ENCODE measurements at regions not wholly inside any gene's neighbourhood (a gene's known extent, or its start where the extent isn't known, plus 50 kb on each side); places are given as distances from the start of the nearest gene placed in this dataset.
"Not testable (repeated sequence)": the region's sequence is repeated elsewhere in the genome, so short reads cannot be mapped to it uniquely, and the experiment has no call there.

DNA sequence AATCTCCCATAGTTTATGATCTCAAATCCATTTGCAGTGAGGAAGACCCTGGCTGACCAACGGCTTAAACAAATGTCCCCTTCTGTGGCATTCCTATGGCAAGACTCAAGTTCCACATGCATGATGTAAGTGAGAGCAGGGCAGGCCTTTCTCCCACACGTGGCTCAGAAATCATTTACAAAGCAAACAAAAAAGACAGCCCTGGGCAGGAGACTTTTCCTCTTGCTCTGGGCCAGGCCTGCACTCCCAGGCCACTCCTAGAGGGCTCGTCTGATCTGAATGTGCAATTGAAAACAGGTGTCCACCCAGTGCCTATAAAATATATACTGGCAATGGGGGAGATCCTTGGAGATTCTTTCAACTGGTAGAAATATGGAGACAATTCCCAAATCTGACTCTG is 123.1 kb downstream of the DMRT2 start:
- intact Hi-C loops (cut with micrococcal nuclease) = no loop called here
- Mint-ChIP-seq H3K9me3 (peaks cover 4% of the 10 kb centered on the region), H3K27me3 (no peaks in the 10 kb centered on the region), H3K36me3 (ENCODE audit: low read depth) (no peaks in the 10 kb centered on the region), H3K4me3 (no peak overlapping the region), H3K27ac (no peak overlapping the region), H3K4me1 (ENCODE audit: low read depth) (no peaks in the 10 kb centered on the region)

DNA sequence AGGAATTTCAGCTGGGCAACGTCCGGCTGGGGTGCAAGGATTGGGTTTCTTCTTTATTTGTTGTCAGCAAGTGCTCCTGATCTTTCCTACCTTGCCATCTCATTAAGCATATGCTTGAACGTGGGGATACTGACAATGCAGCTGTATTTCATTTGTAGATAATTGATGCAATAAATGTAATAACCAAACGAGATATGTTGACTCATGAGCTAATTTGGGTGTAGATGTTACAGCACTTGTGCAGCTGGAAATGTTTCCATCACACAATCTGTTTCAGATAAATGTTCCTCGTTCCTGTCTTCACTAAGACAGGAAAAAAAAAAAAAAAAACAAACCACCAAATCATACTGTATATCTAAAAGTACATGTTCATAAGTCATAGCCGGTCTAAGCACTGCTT is 123.8 kb downstream of the DMRT2 start:
- intact Hi-C loops (cut with micrococcal nuclease) = no loop called here
- H3K36me3 Mint-ChIP-seq (ENCODE audit: low read depth) = no peaks in the 10 kb centered on the region
- no peak overlapping the region for H3K4me3 Mint-ChIP-seq
- no peaks in the 10 kb centered on the region for H3K27me3 Mint-ChIP-seq
- no peak overlapping the region for H3K27ac Mint-ChIP-seq
- H3K9me3 Mint-ChIP-seq = peaks cover 9% of the 10 kb centered on the region
- no peaks in the 10 kb centered on the region for H3K4me1 Mint-ChIP-seq (ENCODE audit: low read depth)

DNA sequence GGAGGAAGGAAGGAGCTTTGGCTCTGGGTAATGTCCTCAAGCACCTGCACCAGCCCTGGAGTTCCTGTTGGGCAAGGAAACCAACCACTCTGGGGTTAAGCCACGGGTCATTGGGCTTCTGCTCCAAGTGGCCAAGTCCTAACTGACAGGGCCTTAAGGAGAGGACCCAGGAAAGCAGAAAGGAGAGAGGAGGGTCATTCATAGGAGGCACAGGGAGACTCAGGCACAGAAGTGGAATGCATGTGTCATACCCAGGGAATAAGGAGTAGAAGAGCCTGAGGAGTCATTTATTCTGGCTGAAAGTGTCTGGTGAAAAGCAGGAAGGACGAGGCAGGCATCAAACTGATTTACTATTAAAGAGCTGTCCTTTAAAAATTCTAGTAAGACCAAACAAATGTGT is 129.2 kb downstream of the DMRT2 start:
- H3K4me1 Mint-ChIP-seq (ENCODE audit: low read depth) = no peaks in the 10 kb centered on the region
- intact Hi-C loops (cut with micrococcal nuclease) = no loop called here
- H3K27me3 Mint-ChIP-seq = no peaks in the 10 kb centered on the region
- H3K36me3 Mint-ChIP-seq (ENCODE audit: low read depth) = no peaks in the 10 kb centered on the region
- H3K27ac Mint-ChIP-seq = no peak overlapping the region
- no peak overlapping the region for H3K4me3 Mint-ChIP-seq
- peaks cover 22% of the 10 kb centered on the region for H3K9me3 Mint-ChIP-seq

DNA sequence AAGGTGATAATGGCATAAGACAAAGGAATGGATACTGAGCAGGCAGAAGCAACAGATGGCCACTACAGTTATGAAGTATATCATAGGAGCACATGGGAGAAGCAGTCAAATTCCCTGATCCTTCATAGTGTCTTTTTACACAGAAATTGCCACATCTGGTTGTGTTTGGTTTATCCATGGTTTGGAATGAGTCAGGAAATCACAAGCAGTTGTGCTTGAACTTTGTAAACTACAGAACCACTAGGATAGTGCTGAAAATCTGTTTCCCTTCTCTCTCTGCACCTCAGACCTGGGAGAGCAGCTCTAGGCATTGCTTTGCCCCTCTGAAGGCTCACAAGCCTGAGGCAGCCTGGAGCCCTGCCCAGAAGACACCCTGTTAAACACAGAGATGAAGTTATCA is 134.0 kb downstream of the DMRT2 start:
- Mint-ChIP-seq H3K27ac (no peak overlapping the region), H3K36me3 (ENCODE audit: low read depth) (no peaks in the 10 kb centered on the region), H3K9me3 (peaks cover 35% of the 10 kb centered on the region), H3K27me3 (no peaks in the 10 kb centered on the region), H3K4me3 (no peak overlapping the region), H3K4me1 (ENCODE audit: low read depth) (no peaks in the 10 kb centered on the region)
- intact Hi-C loops (cut with micrococcal nuclease) = no loop called here

DNA sequence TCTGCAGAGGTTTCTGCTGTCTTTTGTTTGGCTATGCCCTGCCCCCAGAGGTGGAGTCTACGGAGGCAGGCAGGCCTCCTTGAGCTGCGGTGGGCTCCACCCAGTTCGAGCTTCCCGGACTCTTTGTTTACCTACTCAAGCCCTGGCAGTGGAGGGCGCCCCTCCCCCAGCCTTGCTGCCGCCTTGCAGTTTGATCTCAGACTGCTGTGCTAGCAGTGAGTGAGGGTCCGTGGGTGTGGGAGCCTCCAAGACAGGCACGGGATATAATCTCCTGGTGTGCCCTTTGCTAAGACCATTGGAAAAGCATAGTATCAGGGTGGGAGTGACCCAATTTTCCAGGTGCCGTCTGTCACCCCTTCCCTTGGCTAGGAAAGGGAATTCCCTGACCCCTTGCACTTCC is 137.0 kb downstream of the DMRT2 start:
- H3K4me3 Mint-ChIP-seq; H3K4me1 Mint-ChIP-seq (ENCODE audit: low read depth); H3K27me3 Mint-ChIP-seq; H3K27ac Mint-ChIP-seq; intact Hi-C loops (cut with micrococcal nuclease); H3K36me3 Mint-ChIP-seq (ENCODE audit: low read depth): not testable (repeated sequence)
- H3K9me3 Mint-ChIP-seq = peaks cover 35% of the 10 kb centered on the region

DNA sequence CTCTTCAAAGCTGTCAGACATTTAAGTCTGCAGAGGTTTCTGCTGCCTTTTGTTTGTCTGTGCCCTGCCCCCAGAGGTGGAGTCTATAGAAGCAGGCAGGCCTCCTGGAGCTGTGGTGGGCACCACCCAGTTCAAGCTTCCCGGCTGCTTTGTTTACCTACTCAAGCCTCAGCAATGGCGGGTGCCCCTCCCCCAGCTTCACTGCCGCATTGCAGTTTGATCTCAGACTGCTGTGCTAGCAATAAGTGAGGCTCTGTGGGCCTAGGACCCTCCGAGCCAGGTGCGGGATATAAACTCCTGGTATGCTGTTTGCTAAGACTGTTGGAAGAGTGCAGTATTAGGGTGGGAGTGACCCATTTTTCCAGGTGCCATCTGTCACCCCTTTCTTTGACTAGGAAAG is 145.5 kb downstream of the DMRT2 start:
- H3K4me1 Mint-ChIP-seq (ENCODE audit: low read depth); H3K4me3 Mint-ChIP-seq; H3K27me3 Mint-ChIP-seq; H3K36me3 Mint-ChIP-seq (ENCODE audit: low read depth); H3K27ac Mint-ChIP-seq; intact Hi-C loops (cut with micrococcal nuclease): not testable (repeated sequence)
- peaks cover 29% of the 10 kb centered on the region for H3K9me3 Mint-ChIP-seq

DNA sequence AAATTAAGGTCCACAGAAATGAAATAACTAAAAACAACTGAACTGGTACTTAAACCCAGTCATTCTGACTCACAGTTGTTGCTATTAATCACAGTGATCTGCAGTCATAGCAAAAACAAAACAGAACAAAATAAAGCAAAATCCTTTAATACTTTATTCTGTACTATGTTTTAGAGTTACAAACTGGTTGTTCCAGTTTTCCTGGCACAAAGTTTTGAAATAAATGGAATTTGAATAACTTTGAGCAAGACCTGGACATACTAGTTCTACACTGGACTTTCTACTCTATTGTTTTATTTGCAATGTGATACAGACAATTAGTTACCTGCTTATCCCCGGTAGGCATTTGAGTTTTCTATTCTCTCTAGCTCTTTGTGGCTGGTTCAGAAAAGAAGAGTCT is 147.9 kb downstream of the DMRT2 start:
- peaks cover 24% of the 10 kb centered on the region for H3K9me3 Mint-ChIP-seq
- intact Hi-C loops (cut with micrococcal nuclease) = no loop called here
- H3K27ac Mint-ChIP-seq = no peak overlapping the region
- no peak overlapping the region for H3K4me3 Mint-ChIP-seq
- H3K36me3 Mint-ChIP-seq (ENCODE audit: low read depth) = no peaks in the 10 kb centered on the region
- H3K4me1 Mint-ChIP-seq (ENCODE audit: low read depth) = no peaks in the 10 kb centered on the region
- H3K27me3 Mint-ChIP-seq = no peaks in the 10 kb centered on the region

DNA sequence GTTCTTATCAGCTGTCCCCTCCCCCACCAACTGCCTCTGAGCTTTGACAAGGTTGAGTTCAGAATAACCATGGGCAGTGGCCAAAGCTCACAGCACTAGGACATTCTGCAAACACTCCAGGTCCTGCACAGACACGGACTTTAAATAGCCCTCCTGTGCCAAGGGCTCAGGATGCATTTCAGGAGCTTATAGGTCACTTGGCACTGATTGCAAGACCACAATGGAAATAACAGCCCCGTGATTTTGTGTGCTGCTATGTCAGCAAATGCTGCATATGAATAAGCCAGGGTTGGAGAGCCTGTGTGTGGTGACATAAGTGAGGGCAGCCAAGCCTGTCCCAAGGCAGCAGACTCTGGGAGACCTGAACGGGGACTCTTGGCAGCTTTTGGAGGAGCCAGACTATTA is 150.7 kb downstream of the DMRT2 start:
- intact Hi-C loops (cut with micrococcal nuclease) = no loop called here
- Mint-ChIP-seq H3K9me3 (peaks cover 8% of the 10 kb centered on the region), H3K27me3 (no peaks in the 10 kb centered on the region), H3K4me1 (ENCODE audit: low read depth) (no peaks in the 10 kb centered on the region), H3K36me3 (ENCODE audit: low read depth) (no peaks in the 10 kb centered on the region), H3K27ac (no peak overlapping the region), H3K4me3 (no peak overlapping the region)

DNA sequence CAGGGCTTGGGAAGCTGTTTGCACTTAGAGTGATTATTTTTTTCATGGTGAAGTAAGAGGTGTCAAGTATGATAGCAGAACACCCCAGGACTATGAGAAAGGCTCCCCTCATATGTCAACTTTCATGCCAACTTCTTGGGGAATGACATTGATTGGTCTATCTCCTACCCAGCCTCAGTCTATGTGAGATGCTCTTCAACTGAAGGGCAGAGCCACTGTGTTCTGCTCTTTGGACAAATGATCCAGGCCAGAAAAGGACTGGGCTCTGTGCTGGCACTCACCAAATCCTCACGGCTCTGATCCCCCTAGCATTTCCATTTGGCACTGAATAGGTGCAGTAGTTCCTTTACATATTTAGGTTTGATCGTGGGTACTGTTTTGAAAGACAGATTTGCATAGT is 151.1 kb downstream of the DMRT2 start:
- Mint-ChIP-seq H3K36me3 (ENCODE audit: low read depth) (no peaks in the 10 kb centered on the region), H3K9me3 (peaks cover 4% of the 10 kb centered on the region), H3K27me3 (no peaks in the 10 kb centered on the region), H3K27ac (no peak overlapping the region), H3K4me3 (no peak overlapping the region), H3K4me1 (ENCODE audit: low read depth) (no peaks in the 10 kb centered on the region)
- intact Hi-C loops (cut with micrococcal nuclease) = no loop called here

DNA sequence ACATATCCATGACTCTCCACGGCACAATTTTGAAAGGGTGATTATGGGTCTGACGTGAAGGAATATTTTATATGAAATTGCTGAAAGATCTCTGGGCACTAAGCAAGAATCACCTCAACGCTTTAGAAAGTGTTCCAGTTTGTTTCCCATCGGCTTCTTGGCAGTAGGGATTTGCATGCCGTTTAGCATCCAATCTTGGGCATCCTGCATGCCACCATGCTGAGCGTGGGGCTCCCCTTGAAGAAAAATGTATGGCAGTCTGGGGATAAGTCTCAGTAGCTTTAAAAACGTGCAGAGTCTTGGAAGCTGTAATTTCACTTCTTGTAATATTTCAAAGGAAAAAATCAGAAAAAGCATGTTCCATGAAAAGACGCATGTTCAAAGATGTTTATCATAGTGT is 151.7 kb downstream of the DMRT2 start:
- no peak overlapping the region for H3K4me3 Mint-ChIP-seq
- H3K4me1 Mint-ChIP-seq (ENCODE audit: low read depth) = no peaks in the 10 kb centered on the region
- intact Hi-C loops (cut with micrococcal nuclease) = no loop called here
- no peaks in the 10 kb centered on the region for H3K36me3 Mint-ChIP-seq (ENCODE audit: low read depth)
- peaks cover under 1% of the 10 kb centered on the region for H3K9me3 Mint-ChIP-seq
- H3K27ac Mint-ChIP-seq = no peak overlapping the region
- H3K27me3 Mint-ChIP-seq = no peaks in the 10 kb centered on the region

DNA sequence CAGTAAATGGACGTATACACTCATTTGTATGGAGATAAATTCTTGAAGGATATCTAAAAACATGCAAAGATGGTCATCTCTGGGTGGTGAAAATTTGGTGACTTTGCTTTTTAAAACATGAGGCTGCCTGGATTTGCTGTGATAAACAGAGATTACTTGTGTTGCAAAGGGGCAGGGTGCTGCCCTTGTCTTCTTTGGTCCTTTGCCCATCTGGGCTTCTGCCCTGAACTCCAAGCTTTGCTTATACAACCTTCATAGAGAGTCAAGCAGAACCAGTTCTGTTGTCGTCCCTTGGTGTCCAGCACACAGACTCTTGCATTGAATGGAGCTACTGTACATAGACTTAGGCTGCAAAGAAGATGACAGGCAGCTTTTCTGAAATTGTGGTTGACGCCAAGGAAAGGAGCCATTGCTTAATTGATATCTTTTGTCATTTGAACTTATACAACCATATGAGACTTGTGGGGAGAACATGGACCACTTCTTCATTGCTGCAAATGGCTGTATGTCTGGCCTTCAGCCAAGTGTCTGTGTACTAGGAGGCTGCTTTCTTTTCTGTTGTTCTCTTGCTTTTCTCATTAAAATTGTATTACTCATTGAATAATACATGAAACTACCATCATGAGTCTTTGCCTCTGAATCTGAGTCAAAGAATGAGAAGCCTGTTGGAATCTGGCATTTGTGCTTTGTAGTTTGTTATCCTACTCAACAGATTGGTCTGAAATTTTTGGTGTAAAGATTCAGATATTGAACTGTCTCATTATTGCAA is 152.5 kb downstream of the DMRT2 start:
- Mint-ChIP-seq H3K4me3 (no peak overlapping the region), H3K9me3 (peaks cover 9% of the 10 kb centered on the region), H3K27ac (no peak overlapping the region), H3K4me1 (ENCODE audit: low read depth) (no peaks in the 10 kb centered on the region), H3K27me3 (no peaks in the 10 kb centered on the region), H3K36me3 (ENCODE audit: low read depth) (no peaks in the 10 kb centered on the region)
- intact Hi-C loops (cut with micrococcal nuclease) = no loop called here

DNA sequence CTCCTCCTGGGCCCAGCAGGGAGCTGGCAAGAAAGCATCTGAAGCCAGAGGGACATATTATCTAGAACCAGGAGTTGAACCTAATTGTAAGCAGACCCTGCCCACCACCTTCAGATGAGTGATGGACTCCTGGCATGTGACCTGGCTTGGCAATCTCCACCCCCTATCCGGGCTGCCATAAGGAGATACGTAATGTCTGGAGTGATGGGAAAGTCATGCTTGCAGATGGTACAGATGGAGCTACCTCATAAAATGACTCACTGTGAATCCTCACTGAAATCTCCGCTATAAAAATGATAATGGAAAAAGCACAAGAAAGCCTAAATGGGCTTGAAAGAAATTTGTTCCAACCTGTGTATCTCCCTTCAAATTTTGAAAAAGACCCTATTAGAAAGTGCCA is 157.5 kb downstream of the DMRT2 start:
- H3K27me3 Mint-ChIP-seq = no peaks in the 10 kb centered on the region
- H3K4me3 Mint-ChIP-seq = no peak overlapping the region
- H3K27ac Mint-ChIP-seq = no peak overlapping the region
- intact Hi-C loops (cut with micrococcal nuclease) = no loop called here
- H3K9me3 Mint-ChIP-seq = peaks cover 26% of the 10 kb centered on the region
- H3K4me1 Mint-ChIP-seq (ENCODE audit: low read depth) = no peaks in the 10 kb centered on the region
- no peaks in the 10 kb centered on the region for H3K36me3 Mint-ChIP-seq (ENCODE audit: low read depth)

DNA sequence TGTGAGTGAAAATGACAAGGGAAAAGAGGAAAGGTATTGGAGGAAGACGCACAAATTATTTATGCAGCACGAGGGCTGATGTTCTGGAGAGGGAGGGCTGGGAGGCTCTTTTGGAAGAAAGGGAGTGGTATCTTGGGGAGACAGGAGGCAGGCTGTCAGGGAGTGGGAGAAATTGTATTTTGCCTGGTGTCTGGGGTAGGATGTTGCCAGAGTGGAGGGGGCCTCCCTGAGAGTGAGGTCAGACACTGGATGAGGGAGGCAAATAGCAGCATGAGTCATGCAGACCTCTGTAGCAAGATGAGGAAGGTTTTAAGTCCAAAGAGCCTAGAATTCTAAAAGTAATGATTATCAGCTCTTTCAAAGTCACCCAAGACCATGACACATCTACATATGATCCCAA is 158.0 kb downstream of the DMRT2 start:
- H3K4me1 Mint-ChIP-seq (ENCODE audit: low read depth) = no peaks in the 10 kb centered on the region
- no peak overlapping the region for H3K27ac Mint-ChIP-seq
- H3K4me3 Mint-ChIP-seq = no peak overlapping the region
- intact Hi-C loops (cut with micrococcal nuclease) = no loop called here
- H3K9me3 Mint-ChIP-seq = peaks cover 26% of the 10 kb centered on the region
- H3K27me3 Mint-ChIP-seq = no peaks in the 10 kb centered on the region
- no peaks in the 10 kb centered on the region for H3K36me3 Mint-ChIP-seq (ENCODE audit: low read depth)

DNA sequence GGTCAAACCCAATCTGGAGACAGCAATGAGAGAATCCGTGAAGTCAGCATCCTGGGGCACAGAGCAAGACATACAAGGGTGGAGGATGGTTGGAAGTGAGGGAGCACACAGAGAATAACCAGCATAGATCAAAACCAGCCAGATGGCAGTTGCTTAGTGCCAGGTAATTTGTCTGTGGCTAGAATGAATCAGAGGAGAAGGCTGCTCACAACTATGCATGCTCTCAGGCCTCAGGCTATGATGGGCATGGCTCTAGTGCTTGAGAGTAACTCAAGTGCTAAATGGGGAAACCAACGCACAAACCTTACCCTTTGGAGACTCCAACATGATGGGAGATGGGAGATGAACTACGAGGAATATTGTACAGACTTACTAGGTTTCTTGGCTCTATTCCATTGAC is 160.8 kb downstream of the DMRT2 start:
- Mint-ChIP-seq H3K4me3 (no peak overlapping the region), H3K27me3 (no peaks in the 10 kb centered on the region), H3K4me1 (ENCODE audit: low read depth) (no peaks in the 10 kb centered on the region), H3K36me3 (ENCODE audit: low read depth) (no peaks in the 10 kb centered on the region), H3K9me3 (peaks cover 26% of the 10 kb centered on the region), H3K27ac (no peak overlapping the region)
- intact Hi-C loops (cut with micrococcal nuclease) = no loop called here

DNA sequence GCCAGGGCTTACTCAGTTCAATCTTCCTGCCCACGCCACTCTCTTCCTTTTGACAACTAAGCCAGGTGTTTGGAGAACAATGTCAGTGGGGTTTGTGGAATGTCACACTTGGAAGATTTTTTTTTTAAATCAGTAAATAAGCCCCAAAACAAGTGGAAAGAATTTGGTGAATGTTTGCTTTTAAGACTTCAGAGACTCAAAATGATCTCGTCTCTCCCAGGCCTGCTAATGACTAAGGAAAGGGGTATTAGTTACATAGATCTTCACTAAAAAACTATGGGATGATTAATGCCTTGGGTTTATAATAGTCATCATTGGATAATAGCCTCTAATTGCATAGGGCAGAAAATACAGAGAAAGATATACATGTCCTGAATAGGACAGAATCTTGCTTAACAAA is 166.4 kb downstream of the DMRT2 start:
- Mint-ChIP-seq H3K4me3 (no peak overlapping the region), H3K27me3 (no peaks in the 10 kb centered on the region), H3K27ac (no peak overlapping the region), H3K9me3 (no peaks in the 10 kb centered on the region), H3K36me3 (ENCODE audit: low read depth) (no peaks in the 10 kb centered on the region), H3K4me1 (ENCODE audit: low read depth) (no peaks in the 10 kb centered on the region)
- intact Hi-C loops (cut with micrococcal nuclease) = no loop called here
